H9 (cell line): ENCODE measurements at regions not wholly inside any gene's neighbourhood (a gene's known extent, or its start where the extent isn't known, plus 50 kb on each side); places are given as distances from the start of the nearest gene placed in this dataset.
A peak's percentile ranks its signal among the peaks of the same experiment; 100 is the strongest.

Experiments used
- DNase-seq: peaks from one replicate; pipeline ENCODE4 v3.0.0-alpha.2; 2017
- H2AFZ ChIP-seq: one replicate; pipeline ENCODE4 v1.6.1; 2013; ENCODE audit warnings: mild to moderate bottlenecking, low read length, control low read depth, moderate library complexity
- H2AK5ac ChIP-seq: 2 replicates; pipeline ENCODE4 v1.6.1; 2013; ENCODE audit warnings: low read length, control low read depth, mixed read lengths; ENCODE audit not compliant: insufficient read length
- H2BK120ac ChIP-seq: one replicate; pipeline ENCODE4 v1.6.1; 2013; ENCODE audit warnings: low read depth, mild to moderate bottlenecking, low read length, control low read depth, inconsistent platforms; ENCODE audit not compliant: poor library complexity, severe bottlenecking
- H2BK12ac ChIP-seq: 2 replicates; pipeline ENCODE4 v1.6.1; 2013; ENCODE audit warnings: low read length, control low read depth, mixed read lengths, low read depth; ENCODE audit not compliant: insufficient read length
- H2BK15ac ChIP-seq: 2 replicates; pipeline ENCODE4 v1.6.1; 2013; ENCODE audit warnings: low read depth, low read length, control low read depth
- H2BK20ac ChIP-seq: one replicate; pipeline ENCODE4 v1.6.1; 2013; ENCODE audit warnings: low read depth, mild to moderate bottlenecking, low read length, control low read depth, inconsistent platforms; ENCODE audit not compliant: poor library complexity, severe bottlenecking
- H2BK5ac ChIP-seq: 2 replicates; pipeline ENCODE4 v1.6.1; 2013; ENCODE audit warnings: low read length, control low read depth, mixed read lengths; ENCODE audit not compliant: insufficient read length
- H3K14ac ChIP-seq: 2 replicates; pipeline ENCODE4 v1.6.1; 2013; ENCODE audit warnings: low read length, control low read depth; ENCODE audit not compliant: insufficient read depth
- H3K18ac ChIP-seq: 2 replicates; pipeline ENCODE4 v1.6.1; 2013; ENCODE audit warnings: low read depth, mild to moderate bottlenecking, mixed read lengths, low read length, control low read depth; ENCODE audit not compliant: insufficient read length
- H3K23ac ChIP-seq: 2 replicates; pipeline ENCODE4 v1.6.1; 2013; ENCODE audit warnings: low read length, control low read depth, mixed read lengths, low read depth; ENCODE audit not compliant: insufficient read length
- H3K23me2 ChIP-seq: 2 replicates; pipeline ENCODE4 v1.6.1; 2013; ENCODE audit warnings: low read depth, mild to moderate bottlenecking, mixed read lengths, low read length, control low read depth; ENCODE audit not compliant: insufficient read length, poor library complexity, severe bottlenecking
- H3K27ac ChIP-seq: 2 replicates; pipeline ENCODE4 v1.5.1; 2013; ENCODE audit warnings: low read length, control low read depth, mixed read lengths, low read depth; ENCODE audit not compliant: insufficient read length
- H3K27me3 ChIP-seq: 2 replicates; pipeline ENCODE4 v1.6.1; 2013; ENCODE audit warnings: low read length, control low read depth, inconsistent platforms; ENCODE audit not compliant: insufficient read depth
- H3K4ac ChIP-seq: 2 replicates; pipeline ENCODE4 v1.6.1; 2013; ENCODE audit warnings: low read depth, mild to moderate bottlenecking, control low read depth, inconsistent platforms, low read length, moderate library complexity
- H3K4me1 ChIP-seq: 2 replicates; pipeline ENCODE4 v1.6.1; 2013; ENCODE audit warnings: low read length, control low read depth, inconsistent platforms; ENCODE audit not compliant: insufficient read depth
- H3K4me2 ChIP-seq: 2 replicates; pipeline ENCODE4 v1.6.1; 2013; ENCODE audit warnings: low read length, control low read depth, mixed read lengths; ENCODE audit not compliant: insufficient read length, insufficient read depth
- H3K56ac ChIP-seq: 2 replicates; pipeline ENCODE4 v1.6.1; 2013; ENCODE audit warnings: low read depth, mild to moderate bottlenecking, mixed read lengths, low read length, control low read depth; ENCODE audit not compliant: insufficient read length
- H3K79me1 ChIP-seq: 2 replicates; pipeline ENCODE4 v1.6.1; 2013; ENCODE audit warnings: low read depth, mild to moderate bottlenecking, moderate library complexity, low read length, control low read depth, inconsistent platforms; ENCODE audit not compliant: insufficient read depth, poor library complexity, severe bottlenecking
- H3K79me2 ChIP-seq: 2 replicates; pipeline ENCODE4 v1.6.1; 2013; ENCODE audit warnings: low read length, control low read depth, inconsistent platforms; ENCODE audit not compliant: insufficient read depth
- H3K9ac ChIP-seq: 2 replicates; pipeline ENCODE4 v1.6.1; 2013; ENCODE audit warnings: low read length, control low read depth, mixed read lengths; ENCODE audit not compliant: insufficient read length; ENCODE audit errors: extremely low read depth
- H3K9me3 ChIP-seq: one replicate; pipeline ENCODE4 v1.6.1; 2013; ENCODE audit warnings: low read depth, low read length, inconsistent platforms; ENCODE audit not compliant: control insufficient read depth
- H3T11ph ChIP-seq: one replicate; pipeline ENCODE4 v1.6.1; 2013; ENCODE audit warnings: mild to moderate bottlenecking, low read length, control low read depth, inconsistent platforms
- H4K20me1 ChIP-seq: one replicate; pipeline ENCODE4 v1.6.1; 2013; ENCODE audit not compliant: control insufficient read depth, insufficient read length, insufficient read depth
- H4K5ac ChIP-seq: 2 replicates; pipeline ENCODE4 v1.6.1; 2013; ENCODE audit warnings: low read depth, mild to moderate bottlenecking, mixed read lengths, low read length, control low read depth; ENCODE audit not compliant: insufficient read length
- H4K8ac ChIP-seq: replicated peaks from 2 replicates; pipeline ENCODE4 v1.6.1; 2013; ENCODE audit warnings: low read length, control low read depth, mixed read lengths, low read depth; ENCODE audit not compliant: insufficient read length
- H4K91ac ChIP-seq: 2 replicates; pipeline ENCODE4 v1.6.1; 2013; ENCODE audit warnings: low read depth, mild to moderate bottlenecking, moderate library complexity, mixed read lengths, low read length, control low read depth; ENCODE audit not compliant: insufficient read length
- H3K27ac Mint-ChIP-seq, 3 experiments: 2 replicates in 2 of 3; 3 replicates in 1 of 3; pipeline ENCODE4 v1.8.0; 2020 to 2021; ENCODE audit warnings: mixed read lengths in 3 of 3, mild to moderate bottlenecking in 1 of 3, moderate library complexity in 1 of 3
- H3K27me3 Mint-ChIP-seq: 2 replicates; pipeline ENCODE4 v1.8.0; 2021; ENCODE audit warnings: low read depth, mild to moderate bottlenecking, moderate library complexity, mixed read lengths
- H3K36me3 Mint-ChIP-seq, 3 experiments: 2 replicates in 2 of 3; 3 replicates in 1 of 3; pipeline ENCODE4 v1.8.0; 2020 to 2021; ENCODE audit warnings: low read depth in 3 of 3, mixed read lengths in 3 of 3; ENCODE audit not compliant: insufficient read depth in 1 of 3
- H3K4me1 Mint-ChIP-seq, 2 experiments: 2 replicates each; pipeline ENCODE4 v1.8.0; 2020; ENCODE audit warnings: mixed read lengths in 2 of 2
- H3K4me3 Mint-ChIP-seq, 2 experiments: 2 replicates in 1 of 2; 3 replicates in 1 of 2; pipeline ENCODE4 v1.8.0; 2020 to 2021; ENCODE audit warnings: mild to moderate bottlenecking in 2 of 2, mixed read lengths in 2 of 2, moderate library complexity in 1 of 2
- H3K9me3 Mint-ChIP-seq, 2 experiments: 2 replicates in 1 of 2; 3 replicates in 1 of 2; pipeline ENCODE4 v1.8.0; 2020; ENCODE audit warnings: mild to moderate bottlenecking in 2 of 2, mixed read lengths in 2 of 2, moderate library complexity in 1 of 2
- CTCF ChIP-seq: fragments of 200-600 bp; sonication (generic); conservative IDR thresholded peaks from 3 replicates; pipeline ENCODE4 v1.8.0; 2021; ENCODE audit warnings: antibody characterized with exemption, mild to moderate bottlenecking
- WGBS: extraction: QIAGEN DNeasy Blood & Tissue Kit; methylation state at CpG from one replicate; pipeline ENCODE4 v1.1.7; 2013; ENCODE audit warnings: missing lambda C conversion rate, low lambda C conversion rate, mixed read lengths; ENCODE audit not compliant: insufficient read length; ENCODE audit errors: extremely low coverage; 5-methylcytosine and 5-hydroxymethylcytosine counted together

- no peak overlapping the region for H2BK20ac ChIP-seq
- H4K8ac ChIP-seq, result no peak overlapping the region
- H3K79me1 ChIP-seq, result no peaks in the 10 kb centered on the region
- no peak overlapping the region for H3K27ac Mint-ChIP-seq
- no peak overlapping the region for H3K23ac ChIP-seq
- no peak overlapping the region for H2AFZ ChIP-seq
- WGBS, result no CpG with 5 or more reads among the region's 4 CpGs
- no peak for DNase-seq
- peaks cover 11% of the 10 kb centered on the region for H3K27me3 Mint-ChIP-seq
- H2AK5ac ChIP-seq, result no peak overlapping the region
- no peak overlapping the region for H3K14ac ChIP-seq
- H2BK5ac ChIP-seq, result no peak overlapping the region
- H3K4me2 ChIP-seq, result no peak overlapping the region
- TF ChIP-seq CTCF, result no peak
- H4K5ac ChIP-seq, result no peak overlapping the region
- H2BK120ac ChIP-seq, result no peak overlapping the region
- H3K36me3 Mint-ChIP-seq, result no peaks in the 10 kb centered on the region
- no peak overlapping the region for H2BK15ac ChIP-seq
- no peak overlapping the region for H3K4ac ChIP-seq
- no peak overlapping the region for H4K91ac ChIP-seq
- H4K20me1 ChIP-seq, result no peaks in the 10 kb centered on the region
- H3K27me3 ChIP-seq, result no peaks in the 10 kb centered on the region
- peak overlapping the region in 1 of 2 experiments; percentile 25; a peak in 1 of 5 replicates for H3K4me3 Mint-ChIP-seq
- no peaks in the 10 kb centered on the region for H3K79me2 ChIP-seq
- H3K56ac ChIP-seq, result no peak overlapping the region
- H3K4me1 Mint-ChIP-seq, result no peaks in the 10 kb centered on the region
- no peak overlapping the region for H3K9ac ChIP-seq
- no peak overlapping the region for H3K27ac ChIP-seq
- no peaks in the 10 kb centered on the region for H3K9me3 ChIP-seq
- H3K18ac ChIP-seq, result no peak overlapping the region
- H3T11ph ChIP-seq, result no peak overlapping the region
- no peaks in the 10 kb centered on the region; a peak in 1 of 5 replicates for H3K9me3 Mint-ChIP-seq
- H3K4me1 ChIP-seq, result no peaks in the 10 kb centered on the region
- H3K23me2 ChIP-seq, result no peaks in the 10 kb centered on the region
- no peak overlapping the region for H2BK12ac ChIP-seq
Observed at GRCh38 chr7:98515201-98515600, 101.9 kb upstream of the NPTX2 start.
